ENCODE measurements at regions not wholly inside any gene's neighbourhood (a gene's known extent, or its start where the extent isn't known, plus 50 kb on each side); places are given as distances from the start of the nearest gene placed in this dataset.

DNA sequence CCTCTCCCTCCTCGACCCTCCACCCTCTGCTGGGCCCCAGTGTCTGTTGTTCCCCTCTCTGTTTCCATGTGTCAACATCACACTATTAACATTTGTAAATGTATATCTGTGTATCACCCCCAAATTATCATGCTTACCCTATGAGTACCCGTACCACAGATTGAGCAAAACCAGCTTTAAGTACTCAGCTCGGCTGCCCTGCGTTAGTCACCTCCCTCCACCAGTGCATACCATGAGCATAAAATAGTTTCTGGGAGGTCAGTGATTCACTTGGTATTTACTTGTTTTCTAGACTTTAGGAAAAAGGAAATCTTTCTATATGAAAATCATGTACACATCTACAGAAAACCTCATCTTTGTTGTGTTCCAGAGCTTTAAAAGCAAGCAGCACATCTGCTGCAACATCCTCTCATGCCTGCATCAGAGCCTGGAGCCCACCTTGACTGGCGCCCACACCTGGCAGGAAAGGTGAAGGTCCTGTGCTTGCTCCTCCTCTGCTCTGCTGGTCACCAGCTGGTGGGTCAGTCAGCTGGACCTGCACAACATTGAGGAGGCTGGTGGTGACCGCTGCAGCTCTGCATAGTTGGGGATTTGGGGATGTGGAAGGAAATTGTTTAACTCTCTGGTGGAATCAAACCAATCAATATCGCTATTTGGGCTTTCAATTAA lies 214.4 kb upstream of the KLF3 start:
- TF ChIP-seq, protein P1, sequence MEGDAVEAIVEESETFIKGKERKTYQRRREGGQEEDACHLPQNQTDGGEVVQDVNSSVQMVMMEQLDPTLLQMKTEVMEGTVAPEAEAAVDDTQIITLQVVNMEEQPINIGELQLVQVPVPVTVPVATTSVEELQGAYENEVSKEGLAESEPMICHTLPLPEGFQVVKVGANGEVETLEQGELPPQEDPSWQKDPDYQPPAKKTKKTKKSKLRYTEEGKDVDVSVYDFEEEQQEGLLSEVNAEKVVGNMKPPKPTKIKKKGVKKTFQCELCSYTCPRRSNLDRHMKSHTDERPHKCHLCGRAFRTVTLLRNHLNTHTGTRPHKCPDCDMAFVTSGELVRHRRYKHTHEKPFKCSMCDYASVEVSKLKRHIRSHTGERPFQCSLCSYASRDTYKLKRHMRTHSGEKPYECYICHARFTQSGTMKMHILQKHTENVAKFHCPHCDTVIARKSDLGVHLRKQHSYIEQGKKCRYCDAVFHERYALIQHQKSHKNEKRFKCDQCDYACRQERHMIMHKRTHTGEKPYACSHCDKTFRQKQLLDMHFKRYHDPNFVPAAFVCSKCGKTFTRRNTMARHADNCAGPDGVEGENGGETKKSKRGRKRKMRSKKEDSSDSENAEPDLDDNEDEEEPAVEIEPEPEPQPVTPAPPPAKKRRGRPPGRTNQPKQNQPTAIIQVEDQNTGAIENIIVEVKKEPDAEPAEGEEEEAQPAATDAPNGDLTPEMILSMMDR (IDR thresholded peaks at IDR 0.05; ENCODE audit: low read depth, low read length, missing control alignments) = no peak
- no peak overlapping the region for H3K4me3 ChIP-seq (ENCODE audit: low read depth, low read length)
- no peak for DNase-seq (ENCODE audit: low read depth)

- DNase-seq (ENCODE audit: low read depth) = no peak
- H3K4me3 ChIP-seq (ENCODE audit: low read depth, low read length) = no peak overlapping the region
- TF ChIP-seq, protein P1 (IDR thresholded peaks at IDR 0.05; ENCODE audit: low read depth, low read length, missing control alignments) = no peak
Measured at GRCh38 chr4:38452009-38452408, 212.0 kb upstream of the KLF3 start.

DNA sequence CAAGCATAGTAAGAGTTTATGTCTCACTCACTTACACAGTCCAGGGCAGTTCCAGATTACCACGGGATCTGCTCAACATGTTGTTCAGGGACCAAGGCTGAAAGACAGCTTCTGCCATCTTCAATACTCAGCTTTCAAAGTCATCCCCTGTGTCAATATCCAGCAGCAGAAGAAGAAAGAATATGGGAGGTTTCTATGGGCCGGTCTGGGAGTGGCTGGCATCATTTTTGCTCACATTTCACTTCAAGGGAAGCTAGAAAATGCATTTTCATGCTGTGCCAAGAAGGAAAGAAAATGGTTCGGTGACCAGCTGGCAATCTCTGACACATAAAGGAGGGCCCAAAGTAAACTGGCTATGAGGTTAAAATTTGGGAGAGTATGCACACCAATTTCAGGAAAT lies 211.5 kb upstream of the KLF3 start:
- DNase-seq (ENCODE audit: low read depth) = no peak
- TF ChIP-seq, protein P1 (IDR thresholded peaks at IDR 0.05; ENCODE audit: low read depth, low read length, missing control alignments) = no peak
- no peak overlapping the region for H3K4me3 ChIP-seq (ENCODE audit: low read depth, low read length)

GRCh38 chr4:38453253-38453881 lies 210.6 kb upstream of the KLF3 start:
- TF ChIP-seq, protein P1 (IDR thresholded peaks at IDR 0.05; ENCODE audit: low read depth, low read length, missing control alignments) = no peak
- DNase-seq (ENCODE audit: low read depth) = no peak
- no peak overlapping the region for H3K4me3 ChIP-seq (ENCODE audit: low read depth, low read length)

- no peak overlapping the region for H3K4me3 ChIP-seq (ENCODE audit: low read depth, low read length)
- TF ChIP-seq, protein P1 (IDR thresholded peaks at IDR 0.05; ENCODE audit: low read depth, low read length, missing control alignments) = no peak
- DNase-seq (ENCODE audit: low read depth) = no peak
Measured at GRCh38 chr4:38454284-38454683, 209.7 kb upstream of the KLF3 start.

GRCh38 chr4:38455092-38455862 lies 208.7 kb upstream of the KLF3 start:
- H3K4me3 ChIP-seq (ENCODE audit: low read depth, low read length) = no peak overlapping the region
- TF ChIP-seq, protein P1 (IDR thresholded peaks at IDR 0.05; ENCODE audit: low read depth, low read length, missing control alignments) = no peak
- DNase-seq (ENCODE audit: low read depth) = peak; percentile 55
